ENCODE measurements at regions not wholly inside any gene's neighbourhood (a gene's known extent, or its start where the extent isn't known, plus 50 kb on each side); places are given as distances from the start of the nearest gene placed in this dataset.

GRCh38 chr5:124452412-124452811 is 294.0 kb downstream of the ZNF608 start:
- TF ChIP-seq ZNF263 (CRISPR knock-in tag; IDR thresholded peaks at IDR 0.05) (no peak), HOXD1 (CRISPR knock-in tag; IDR thresholded peaks at IDR 0.05) (no peak), ZNF768 (CRISPR knock-in tag; IDR thresholded peaks at IDR 0.05) (no peak), ZNF501 (CRISPR knock-in tag; IDR thresholded peaks at IDR 0.05) (no peak), NFE2 (CRISPR knock-in tag; IDR thresholded peaks at IDR 0.05) (no peak), SPEN (CRISPR knock-in tag; IDR thresholded peaks at IDR 0.05; ENCODE audit: low read depth) (no peak), ZNF598 (CRISPR knock-in tag; IDR thresholded peaks at IDR 0.05; ENCODE audit: borderline replicate concordance) (no peak), KDM1A (CRISPR knock-in tag; IDR thresholded peaks at IDR 0.05) (no peak), TARDBP (CRISPR knock-in tag; IDR thresholded peaks at IDR 0.05) (no peak), PHB2 (IDR thresholded peaks at IDR 0.05; ENCODE audit: partially characterized antibody) (no peak), SIX1 (CRISPR knock-in tag; IDR thresholded peaks at IDR 0.05; ENCODE audit: borderline replicate concordance) (no peak), YY1 (IDR thresholded peaks at IDR 0.05; ENCODE audit: insufficient read depth, insufficient replicate concordance, low read depth, low read length) (no peak)
- TF ChIP-seq, protein P1, sequence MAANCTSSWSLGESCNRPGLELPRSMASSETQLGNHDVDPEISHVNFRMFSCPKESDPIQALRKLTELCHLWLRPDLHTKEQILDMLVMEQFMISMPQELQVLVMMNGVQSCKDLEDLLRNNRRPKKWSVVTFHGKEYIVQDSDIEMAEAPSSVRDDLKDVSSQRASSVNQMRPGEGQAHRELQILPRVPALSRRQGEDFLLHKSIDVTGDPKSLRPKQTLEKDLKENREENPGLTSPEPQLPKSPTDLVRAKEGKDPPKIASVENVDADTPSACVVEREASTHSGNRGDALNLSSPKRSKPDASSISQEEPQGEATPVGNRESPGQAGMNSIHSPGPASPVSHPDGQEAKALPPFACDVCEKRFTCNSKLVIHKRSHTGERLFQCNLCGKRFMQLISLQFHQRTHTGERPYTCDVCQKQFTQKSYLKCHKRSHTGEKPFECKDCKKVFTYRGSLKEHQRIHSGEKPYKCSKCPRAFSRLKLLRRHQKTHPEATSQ (CRISPR knock-in tag; IDR thresholded peaks at IDR 0.05; ENCODE audit: borderline replicate concordance) = no peak
